ENCODE measurements at regions not wholly inside any gene's neighbourhood (a gene's known extent, or its start where the extent isn't known, plus 50 kb on each side); places are given as distances from the start of the nearest gene placed in this dataset.

- no peak for TF ChIP-seq POLR2AphosphoS5 (IDR thresholded peaks at IDR 0.05)
- TF ChIP-seq POLR2A (IDR thresholded peaks at IDR 0.05) = no peak
- TF ChIP-seq CTCF (IDR thresholded peaks at IDR 0.05) = no peak
- no peak for TF ChIP-seq EP300 (IDR thresholded peaks at IDR 0.05)
- no peaks in the 10 kb centered on the region for H3K27me3 ChIP-seq
- H3K4me1 ChIP-seq = no peaks in the 10 kb centered on the region
- intact Hi-C loops (cut with DNase I; ENCODE audit: low total_unique reads) = no loop called here
- H3K36me3 ChIP-seq = no peaks in the 10 kb centered on the region
- no peak overlapping the region for H3K4me3 ChIP-seq
- H3K9me3 ChIP-seq = no peaks in the 10 kb centered on the region
- DNase-seq = no peak
- H3K27ac ChIP-seq = no peak overlapping the region
Observed at GRCh38 chr6:87784051-87784450, 82.0 kb upstream of the AKIRIN2 start.

GRCh38 chr6:87779542-87779941 lies 77.5 kb upstream of the AKIRIN2 start:
- WGBS, 5 donors = 69 to 85% (median 81%) methylated on average over 2 of the region's 2 CpGs
- no peak overlapping the region for H3K27ac ChIP-seq
- intact Hi-C loops (cut with DNase I; ENCODE audit: low total_unique reads) = no loop called here
- no peaks in the 10 kb centered on the region for H3K36me3 ChIP-seq
- no peak for TF ChIP-seq POLR2A (IDR thresholded peaks at IDR 0.05)
- TF ChIP-seq CTCF (IDR thresholded peaks at IDR 0.05) = no peak
- no peak for TF ChIP-seq POLR2AphosphoS5 (IDR thresholded peaks at IDR 0.05)
- no peak for TF ChIP-seq EP300 (IDR thresholded peaks at IDR 0.05)
- H3K4me3 ChIP-seq = no peak overlapping the region
- no peaks in the 10 kb centered on the region for H3K27me3 ChIP-seq
- H3K9me3 ChIP-seq = no peaks in the 10 kb centered on the region
- DNase-seq = no peak
- no peaks in the 10 kb centered on the region for H3K4me1 ChIP-seq

GRCh38 chr6:87772597-87773530 lies 70.8 kb upstream of the AKIRIN2 start:
- peaks cover 0 to 11% (median 5%) of the 10 kb centered on the region in 4 donors for H3K4me1 ChIP-seq
- 50 to 52% (median 51%) methylated on average over 6 of the region's 6 CpGs for WGBS, 5 donors
- peak in 1 of 2 donors; percentile 19 for DNase-seq
- H3K27me3 ChIP-seq = no peaks in the 10 kb centered on the region
- H3K27ac ChIP-seq = no peak overlapping the region
- intact Hi-C loops (cut with DNase I; ENCODE audit: low total_unique reads) = no loop called here
- no peaks in the 10 kb centered on the region for H3K36me3 ChIP-seq
- H3K4me3 ChIP-seq = no peak overlapping the region
- no peaks in the 10 kb centered on the region for H3K9me3 ChIP-seq
- TF ChIP-seq POLR2A (IDR thresholded peaks at IDR 0.05) = no peak
- TF ChIP-seq EP300 (IDR thresholded peaks at IDR 0.05) = no peak
- TF ChIP-seq POLR2AphosphoS5 (IDR thresholded peaks at IDR 0.05) = no peak
- no peak for TF ChIP-seq CTCF (IDR thresholded peaks at IDR 0.05)

GRCh38 chr6:87767478-87767877 lies 65.4 kb upstream of the AKIRIN2 start:
- no peak overlapping the region for H3K27ac ChIP-seq
- H3K27me3 ChIP-seq = no peaks in the 10 kb centered on the region
- no peaks in the 10 kb centered on the region for H3K9me3 ChIP-seq
- intact Hi-C loops (cut with DNase I; ENCODE audit: low total_unique reads) = no loop called here
- no peaks in the 10 kb centered on the region for H3K36me3 ChIP-seq
- no peak for TF ChIP-seq CTCF (IDR thresholded peaks at IDR 0.05)
- TF ChIP-seq POLR2AphosphoS5 (IDR thresholded peaks at IDR 0.05) = no peak
- no peak for TF ChIP-seq EP300 (IDR thresholded peaks at IDR 0.05)
- peaks cover 0 to 1% (median 0%) of the 10 kb centered on the region in 4 donors for H3K4me1 ChIP-seq
- no peak overlapping the region for H3K4me3 ChIP-seq
- no peak for DNase-seq
- 89 to 94% (median 91%) methylated on average over 10 of the region's 10 CpGs for WGBS, 5 donors
